Bone marrow (tissue), 2 donors: ENCODE measurements at regions not wholly inside any gene's neighbourhood (a gene's known extent, or its start where the extent isn't known, plus 50 kb on each side); places are given as distances from the start of the nearest gene placed in this dataset.

Source experiments
- DNase-seq, 2 donors: peaks; one replicate each; lab custom pipeline; 2025; lab: John Stamatoyannopoulos, UW

GRCh38 chr15:66848686-66849392 is 146.8 kb downstream of the SMAD6 start:
- no peak for DNase-seq

DNA sequence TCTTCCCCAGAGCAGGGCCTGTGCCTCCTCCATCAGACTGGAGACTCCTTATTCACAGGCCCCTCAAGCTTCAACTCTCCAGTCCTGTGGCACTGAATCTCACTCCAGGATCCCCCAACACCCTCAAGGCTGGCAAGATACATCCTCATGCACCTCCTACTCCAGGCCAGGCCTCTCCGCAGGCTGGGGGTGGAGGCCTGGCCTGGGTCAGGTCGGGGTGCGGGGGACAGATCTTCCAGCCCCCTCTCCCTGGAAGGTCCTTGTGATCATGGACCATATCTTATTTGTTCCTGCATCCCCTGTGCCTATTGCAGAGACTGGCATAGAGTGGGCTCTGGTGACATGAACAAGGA is 147.3 kb downstream of the SMAD6 start:
- DNase-seq, result no peak

DNA sequence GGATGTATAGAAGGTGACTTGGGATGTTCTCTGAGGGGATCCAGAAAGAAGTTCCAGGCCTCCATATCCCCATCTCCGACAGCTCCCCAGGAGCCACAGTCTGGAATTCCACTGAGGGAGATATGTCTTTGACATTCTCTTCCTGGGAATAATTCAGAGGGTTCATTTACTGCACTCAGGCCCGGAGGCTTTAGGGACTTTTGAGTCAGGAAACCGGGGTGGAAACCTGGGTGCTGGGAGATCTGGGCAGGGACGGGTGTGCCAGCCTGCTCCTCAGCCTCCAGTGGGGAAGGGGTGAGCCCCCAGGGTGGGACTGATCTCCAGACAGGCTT is 147.7 kb downstream of the SMAD6 start:
- no peak for DNase-seq

- no peak for DNase-seq
Observed at GRCh38 chr15:66850078-66850991, 148.3 kb downstream of the SMAD6 start.

- no peak for DNase-seq
Observed at GRCh38 chr15:66850996-66851310, 148.9 kb downstream of the SMAD6 start.

GRCh38 chr15:66851311-66852063 is 149.5 kb downstream of the SMAD6 start:
- peak; percentile 54 to 60 for DNase-seq

DNA sequence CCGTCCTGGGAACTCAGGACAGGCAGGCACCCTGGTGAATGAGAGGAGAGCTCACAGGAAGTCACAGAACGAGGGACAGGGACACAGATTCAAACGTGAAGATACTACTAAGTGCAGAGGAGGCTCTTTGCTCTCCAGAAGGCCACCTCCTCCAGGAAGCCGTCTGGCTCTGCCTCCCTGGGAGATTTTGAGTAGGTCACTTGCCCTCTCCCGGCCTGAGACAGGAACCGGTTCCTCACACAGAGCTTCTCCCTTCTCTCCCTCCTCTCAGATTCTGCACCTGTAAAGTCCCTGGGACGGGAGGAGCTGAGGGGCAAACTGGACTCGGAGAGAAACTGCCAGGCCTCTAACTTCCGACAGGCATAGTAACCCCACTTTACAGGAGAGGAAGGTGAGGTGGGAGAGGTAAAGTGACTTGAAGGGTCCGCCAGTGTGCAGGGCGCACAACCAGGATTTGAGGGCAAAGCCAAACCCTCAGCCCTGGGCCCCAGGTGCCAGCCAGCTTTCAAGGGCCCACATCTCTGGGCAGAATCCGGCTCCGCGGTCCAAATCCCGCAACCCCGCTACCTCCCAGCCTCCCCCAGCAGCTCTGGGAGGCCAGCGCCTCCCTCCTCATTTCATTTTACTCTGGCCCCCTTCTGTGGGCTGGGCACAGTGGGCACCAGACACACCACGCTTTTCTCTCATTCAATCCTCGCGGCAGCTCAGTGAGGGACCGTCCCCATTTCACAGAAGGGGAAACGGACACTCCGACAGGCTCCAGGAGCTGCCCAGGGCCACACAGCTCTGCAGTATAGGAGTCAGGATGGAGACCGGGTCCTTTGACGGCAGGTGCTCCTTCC is 150.2 kb downstream of the SMAD6 start:
- DNase-seq, result no peak

GRCh38 chr15:66854012-66854965 is 152.3 kb downstream of the SMAD6 start:
- DNase-seq, result no peak

- DNase-seq, result no peak
Observed at GRCh38 chr15:66855041-66855440, 153.0 kb downstream of the SMAD6 start.

- no peak for DNase-seq
Observed at GRCh38 chr15:66857694-66858093, 155.7 kb downstream of the SMAD6 start.

- DNase-seq, result no peak
Observed at GRCh38 chr15:66858423-66859207, 156.6 kb downstream of the SMAD6 start.

DNA sequence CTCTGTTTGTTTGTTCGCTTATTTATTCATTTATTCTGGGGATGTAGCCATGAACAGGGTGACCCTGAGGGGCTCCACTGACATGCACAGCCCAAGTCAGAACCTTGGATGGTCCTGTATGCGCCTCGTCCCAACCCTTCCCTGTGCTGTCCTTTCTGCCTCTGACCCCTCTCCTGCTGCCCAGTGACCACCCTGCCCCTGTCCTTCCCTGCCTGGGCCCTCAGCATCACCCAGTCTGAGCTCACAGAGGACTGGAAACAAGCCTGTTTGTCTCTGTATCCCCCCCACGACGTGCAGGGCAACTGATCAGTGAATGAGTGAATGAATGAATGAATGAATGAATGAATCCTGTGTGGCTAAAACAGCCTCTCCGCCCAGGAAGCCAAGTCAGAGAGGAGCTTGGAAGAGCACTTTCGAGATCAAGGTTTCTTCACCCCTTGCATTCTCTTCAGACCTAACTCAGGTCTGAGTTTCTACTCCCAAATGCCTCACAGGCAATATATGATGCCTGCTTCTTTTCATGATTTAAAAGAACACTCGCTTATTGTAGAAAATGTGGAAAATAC is 157.7 kb downstream of the SMAD6 start:
- no peak for DNase-seq

DNA sequence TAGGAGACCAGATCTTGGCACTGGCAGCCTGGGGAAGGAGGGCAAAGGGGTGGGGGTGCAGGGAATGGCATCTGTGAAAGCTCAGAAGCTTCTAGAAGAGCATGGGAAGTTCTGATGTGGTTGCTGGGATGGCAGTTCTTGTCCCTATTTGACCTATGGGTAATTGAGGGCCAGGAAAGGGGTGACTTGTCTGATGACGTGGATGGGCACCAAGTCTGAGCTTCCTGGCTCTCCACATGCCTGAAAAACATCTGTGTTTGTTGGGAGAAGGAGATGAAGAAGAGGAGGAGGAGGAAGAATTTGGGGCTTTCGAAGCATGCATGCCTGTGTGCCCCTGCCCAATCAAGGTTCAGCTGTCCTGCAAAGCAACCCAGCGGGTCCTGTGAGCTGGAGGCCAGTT is 158.8 kb downstream of the SMAD6 start:
- DNase-seq, result no peak

GRCh38 chr15:66862111-66862939 is 160.3 kb downstream of the SMAD6 start:
- no peak for DNase-seq

GRCh38 chr15:66862940-66863335 is 160.9 kb downstream of the SMAD6 start:
- DNase-seq, result peak; percentile 33 to 66

GRCh38 chr15:66863390-66864085 is 161.5 kb downstream of the SMAD6 start:
- DNase-seq, result no peak

GRCh38 chr15:66864086-66864830 is 162.2 kb downstream of the SMAD6 start:
- DNase-seq, result no peak
